MM.1S (cell line): ENCODE measurements at regions not wholly inside any gene's neighbourhood (a gene's known extent, or its start where the extent isn't known, plus 50 kb on each side); places are given as distances from the start of the nearest gene placed in this dataset.

Source experiments
- DNase-seq: peaks from one replicate; pipeline ENCODE4 v3.0.0-alpha.2; 2015
- H2AFZ ChIP-seq: fragments of 300-600 bp; sonication (generic); 2 replicates; pipeline ENCODE4 v1.6.0; 2016; ENCODE audit warnings: antibody characterized with exemption, low read length
- H3F3A ChIP-seq: fragments of 300-600 bp; sonication (generic); 2 replicates; pipeline ENCODE4 v1.6.1; 2016; ENCODE audit warnings: mild to moderate bottlenecking, antibody characterized with exemption, low read length, moderate library complexity, mixed read lengths; ENCODE audit not compliant: insufficient read depth
- H3K27ac ChIP-seq: fragments of 300-600 bp; sonication (generic); 2 replicates; pipeline ENCODE4 v1.5.1; 2016; ENCODE audit warnings: mild to moderate bottlenecking, low read length
- H3K27me3 ChIP-seq: fragments of 300-600 bp; sonication (generic); replicated peaks from 2 replicates; pipeline ENCODE4 v1.6.0; 2016; ENCODE audit warnings: low read length; ENCODE audit not compliant: insufficient read depth
- H3K36me3 ChIP-seq: fragments of 300-600 bp; sonication (generic); replicated peaks from 2 replicates; pipeline ENCODE4 v1.6.1; 2016; ENCODE audit warnings: mild to moderate bottlenecking, low read length, mixed read lengths; ENCODE audit not compliant: insufficient read depth
- H3K4me1 ChIP-seq: fragments of 300-600 bp; sonication (generic); 2 replicates; pipeline ENCODE4 v1.6.1; 2016; ENCODE audit warnings: low read length, mixed read lengths
- H3K4me2 ChIP-seq: fragments of 300-600 bp; sonication (generic); 2 replicates; pipeline ENCODE4 v1.6.0; 2016; ENCODE audit warnings: low read depth, low read length
- H3K4me3 ChIP-seq: fragments of 300-600 bp; sonication (generic); 2 replicates; pipeline ENCODE4 v1.5.1; 2016; ENCODE audit warnings: low read length, mixed read lengths
- H3K79me2 ChIP-seq: fragments of 300-600 bp; sonication (generic); 2 replicates; pipeline ENCODE4 v1.6.1; 2016; ENCODE audit warnings: mixed run types, low read length, mixed read lengths
- H3K9ac ChIP-seq: fragments of 300-600 bp; sonication (generic); 2 replicates; pipeline ENCODE4 v1.6.1; 2016; ENCODE audit warnings: low read length, mixed read lengths
- H3K9me2 ChIP-seq: fragments of 300-600 bp; sonication (generic); replicated peaks from 2 replicates; pipeline ENCODE4 v1.6.1; 2016; ENCODE audit warnings: mild to moderate bottlenecking, low read length, mixed read lengths; ENCODE audit not compliant: insufficient read depth
- H3K9me3 ChIP-seq: fragments of 300-600 bp; sonication (generic); replicated peaks from 2 replicates; pipeline ENCODE4 v1.6.1; 2016; ENCODE audit warnings: mild to moderate bottlenecking, low read length, mixed read lengths; ENCODE audit not compliant: insufficient read depth
- H4K20me1 ChIP-seq: fragments of 300-600 bp; sonication (generic); 2 replicates; pipeline ENCODE4 v1.6.1; 2016; ENCODE audit warnings: mild to moderate bottlenecking, low read length, moderate library complexity, mixed read lengths; ENCODE audit not compliant: insufficient read depth
- CTCF ChIP-seq: fragments of 300-600 bp; sonication (generic); IDR thresholded peaks from 2 replicates; pipeline ENCODE4 v1.5.1; 2016; ENCODE audit warnings: antibody characterized with exemption, low read length, mixed read lengths
- EZH2 ChIP-seq: fragments of 300-600 bp; sonication (generic); optimal IDR thresholded peaks from 2 replicates; pipeline ENCODE3; 2017; ENCODE audit warnings: low read depth, mild to moderate bottlenecking, antibody characterized with exemption, low read length, mixed read lengths
- EZH2phosphoT487 ChIP-seq: fragments of 300-600 bp; sonication (generic); IDR thresholded peaks from 2 replicates; pipeline ENCODE4 v1.6.1; 2018; ENCODE audit warnings: antibody characterized with exemption, low read length

GRCh38 chr4:18566970-18567799 lies 545.6 kb upstream of the LCORL start:
- no peaks in the 10 kb centered on the region for H3F3A ChIP-seq
- H3K27ac ChIP-seq: no peak overlapping the region
- no peaks in the 10 kb centered on the region for H3K27me3 ChIP-seq
- H3K36me3 ChIP-seq: no peaks in the 10 kb centered on the region
- no peaks in the 10 kb centered on the region for H4K20me1 ChIP-seq
- H3K4me1 ChIP-seq: no peaks in the 10 kb centered on the region
- H3K9me3 ChIP-seq: no peaks in the 10 kb centered on the region
- no peak overlapping the region for H3K4me2 ChIP-seq
- H3K9ac ChIP-seq: no peak overlapping the region
- no peak overlapping the region for H2AFZ ChIP-seq
- no peak overlapping the region for H3K4me3 ChIP-seq
- no peak for DNase-seq
- H3K9me2 ChIP-seq: no peaks in the 10 kb centered on the region
- TF ChIP-seq EZH2 (no peak), CTCF (no peak), EZH2phosphoT487 (no peak)
- H3K79me2 ChIP-seq: no peaks in the 10 kb centered on the region

- H2AFZ ChIP-seq: no peak overlapping the region
- H3K4me1 ChIP-seq: no peaks in the 10 kb centered on the region
- H3K36me3 ChIP-seq: no peaks in the 10 kb centered on the region
- no peaks in the 10 kb centered on the region for H3K9me3 ChIP-seq
- no peaks in the 10 kb centered on the region for H3K27me3 ChIP-seq
- no peak overlapping the region for H3K27ac ChIP-seq
- no peaks in the 10 kb centered on the region for H4K20me1 ChIP-seq
- no peaks in the 10 kb centered on the region for H3K9me2 ChIP-seq
- no peak overlapping the region for H3K4me2 ChIP-seq
- H3F3A ChIP-seq: no peaks in the 10 kb centered on the region
- H3K4me3 ChIP-seq: no peak overlapping the region
- no peak overlapping the region for H3K9ac ChIP-seq
- no peaks in the 10 kb centered on the region for H3K79me2 ChIP-seq
- TF ChIP-seq EZH2 (no peak), CTCF (no peak), EZH2phosphoT487 (no peak)
- DNase-seq: no peak
Measured at GRCh38 chr4:18559492-18559891, 537.9 kb upstream of the LCORL start.

GRCh38 chr4:18556402-18556801 lies 534.8 kb upstream of the LCORL start:
- H3K27ac ChIP-seq: no peak overlapping the region
- no peaks in the 10 kb centered on the region for H3K9me2 ChIP-seq
- H2AFZ ChIP-seq: no peak overlapping the region
- H3K36me3 ChIP-seq: no peaks in the 10 kb centered on the region
- DNase-seq: no peak
- H3K4me2 ChIP-seq: no peak overlapping the region
- no peaks in the 10 kb centered on the region for H4K20me1 ChIP-seq
- no peaks in the 10 kb centered on the region for H3F3A ChIP-seq
- no peaks in the 10 kb centered on the region for H3K27me3 ChIP-seq
- H3K9ac ChIP-seq: no peak overlapping the region
- no peak overlapping the region for H3K4me3 ChIP-seq
- H3K79me2 ChIP-seq: no peaks in the 10 kb centered on the region
- no peaks in the 10 kb centered on the region for H3K4me1 ChIP-seq
- TF ChIP-seq CTCF (no peak), EZH2 (no peak), EZH2phosphoT487 (no peak)
- no peaks in the 10 kb centered on the region for H3K9me3 ChIP-seq
